SK-N-SH (cell line): ENCODE measurements at regions not wholly inside any gene's neighbourhood (a gene's known extent, or its start where the extent isn't known, plus 50 kb on each side); places are given as distances from the start of the nearest gene placed in this dataset.

Experiments used
- CTCF ChIA-PET: fragments of 300-600, 350-600 bp; formaldehyde crosslinking; extraction: SDS; loops from one replicate; lab custom pipeline; 2021; lab: Yijun Ruan, JAX
- POLR2A ChIA-PET: fragments of 350-600 bp; sonication (Branson Sonifier 250); formaldehyde crosslinking; extraction: SDS; loops from one replicate; lab custom pipeline; 2020; ENCODE audit warnings: antibody characterized with exemption, inconsistent platforms; lab: Yijun Ruan, JAX
- DNase-seq: peaks from one replicate; pipeline ENCODE4 v3.0.0; 2012
- H2AFZ ChIP-seq: fragments of 200-600 bp; sonication (generic); 2 replicates; pipeline ENCODE4 v1.8.1; 2016; ENCODE audit warnings: antibody characterized with exemption, mild to moderate bottlenecking, low read depth
- H3F3A ChIP-seq: fragments of 200-600 bp; sonication (generic); replicated peaks from 2 replicates; pipeline ENCODE3; 2016; ENCODE audit warnings: antibody characterized with exemption, mild to moderate bottlenecking; ENCODE audit not compliant: insufficient read depth
- H3K27ac ChIP-seq, 2 experiments: fragments of 200-500 bp in 1 of 2; fragments of 200-600 bp in 1 of 2; sonication (Bioruptor generic) in 1 of 2; sonication (generic), shearing (Covaris generic) in 1 of 2; 2 replicates each; pipeline versions ENCODE4 v1.5.1 to v1.6.1; 2014 to 2016; ENCODE audit warnings: low read depth in 2 of 2, inconsistent platforms in 1 of 2, low read length in 1 of 2, mild to moderate bottlenecking in 1 of 2, mixed read lengths in 1 of 2
- H3K27me3 ChIP-seq: fragments of 200-600 bp; sonication (generic), shearing (Covaris generic); 2 replicates; pipeline ENCODE4 v1.6.1; 2016; ENCODE audit warnings: mixed run types; ENCODE audit not compliant: insufficient read depth
- H3K36me3 ChIP-seq, 2 experiments: fragments of 200-500 bp in 1 of 2; fragments of 200-600 bp in 1 of 2; sonication (Bioruptor generic) in 1 of 2; sonication (generic) in 1 of 2; replicated peaks in 1 of 2; 2 replicates each; pipeline versions ENCODE3 to v1.5.1; 2014 to 2016; ENCODE audit warnings: low read length in 1 of 2, mild to moderate bottlenecking in 1 of 2; ENCODE audit not compliant: insufficient read depth in 2 of 2, control insufficient read depth in 1 of 2
- H3K4me1 ChIP-seq, 2 experiments: fragments of 200-500 bp in 1 of 2; fragments of 200-600 bp in 1 of 2; sonication (Bioruptor generic) in 1 of 2; sonication (generic), shearing (Covaris generic) in 1 of 2; 2 replicates each; pipeline versions ENCODE4 v1.5.1 to v1.6.1; 2014 to 2016; ENCODE audit warnings: low read depth in 1 of 2, low read length in 1 of 2, mixed run types in 1 of 2; ENCODE audit not compliant: insufficient read depth in 2 of 2, control insufficient read depth in 1 of 2
- H3K4me2 ChIP-seq: fragments of 200-600 bp; sonication (generic), shearing (Covaris generic); 2 replicates; pipeline ENCODE4 v1.6.1; 2017; ENCODE audit warnings: mixed run types
- H3K4me3 ChIP-seq, 2 experiments: fragments of 200-500 bp in 1 of 2; fragments of 200-600 bp in 1 of 2; sonication (Bioruptor generic) in 1 of 2; sonication (generic), shearing (Covaris generic) in 1 of 2; 2 replicates each; pipeline versions ENCODE4 v1.5.1 to v1.8.1; 2014 to 2016; ENCODE audit warnings: low read depth in 2 of 2, inconsistent platforms in 1 of 2, low read length in 1 of 2, mild to moderate bottlenecking in 1 of 2, mixed read lengths in 1 of 2, moderate library complexity in 1 of 2
- H3K79me2 ChIP-seq: fragments of 200-600 bp; sonication (generic); 2 replicates; pipeline ENCODE4 v1.8.1; 2017; ENCODE audit warnings: mild to moderate bottlenecking; ENCODE audit not compliant: insufficient read depth
- H3K9ac ChIP-seq: fragments of 200-600 bp; sonication (generic); 2 replicates; pipeline ENCODE4 v1.6.1; 2017; ENCODE audit warnings: mixed run types
- H3K9me2 ChIP-seq: fragments of 200-600 bp; sonication (generic); 2 replicates; pipeline ENCODE4 v1.6.1; 2017; ENCODE audit warnings: mixed run types
- H3K9me3 ChIP-seq: fragments of 200-600 bp; sonication (generic); 2 replicates; pipeline ENCODE4 v1.6.1; 2017; ENCODE audit warnings: mixed run types, mild to moderate bottlenecking, moderate library complexity
- H4K20me1 ChIP-seq: fragments of 200-600 bp; sonication (generic); 2 replicates; pipeline ENCODE4 v1.6.1; 2017; ENCODE audit warnings: mild to moderate bottlenecking, mixed run types; ENCODE audit not compliant: insufficient read depth
- ELF1 ChIP-seq: IDR thresholded peaks from 2 replicates; pipeline ENCODE4 v1.4.0; 2012
- EP300 ChIP-seq, 2 experiments: IDR thresholded peaks; 2 replicates each; pipeline versions ENCODE4 v1.4.0 to v1.6.1; 2012; ENCODE audit warnings: borderline replicate concordance in 1 of 2, low read depth in 1 of 2, low read length in 1 of 2
- EZH2phosphoT487 ChIP-seq: fragments of 200-600 bp; sonication (generic); IDR thresholded peaks from 2 replicates; pipeline ENCODE4 v1.6.1; 2017; ENCODE audit warnings: low read depth, mixed run types, mild to moderate bottlenecking, antibody characterized with exemption, moderate library complexity, borderline replicate concordance
- FOXJ3 ChIP-seq: sonication (generic); formaldehyde crosslinking; IDR thresholded peaks from 2 replicates; pipeline ENCODE4 v1.5.1; 2020; ENCODE audit warnings: mild to moderate bottlenecking, missing genetic modification reagents
- FOXM1 ChIP-seq: IDR thresholded peaks from 2 replicates; pipeline ENCODE4 v1.4.0; 2012; ENCODE audit warnings: low read depth, mild to moderate bottlenecking
- GATA2 ChIP-seq: sonication (generic); formaldehyde crosslinking; IDR thresholded peaks from 2 replicates; pipeline ENCODE4 v1.5.0; 2020; ENCODE audit warnings: mild to moderate bottlenecking, missing genetic modification reagents
- IRF3 ChIP-seq: fragments of 150-350 bp; IDR thresholded peaks from 2 replicates; pipeline ENCODE4 v1.6.1; 2016; ENCODE audit warnings: mild to moderate bottlenecking, low read depth, low read length
- MEF2A ChIP-seq: IDR thresholded peaks from 2 replicates; pipeline ENCODE4 v1.4.0; 2012; ENCODE audit warnings: low read depth, borderline replicate concordance
- NFIC ChIP-seq: IDR thresholded peaks from 2 replicates; pipeline ENCODE4 v1.4.0; 2012; ENCODE audit warnings: borderline replicate concordance
- RFX5 ChIP-seq: IDR thresholded peaks from 2 replicates; pipeline ENCODE4 v1.6.1; 2012; ENCODE audit warnings: mild to moderate bottlenecking, improper control_type of control experiment, low read length
- SIN3A ChIP-seq: IDR thresholded peaks from 2 replicates; pipeline ENCODE4 v1.6.1; 2012; ENCODE audit warnings: low read depth, mild to moderate bottlenecking, low read length, moderate library complexity, borderline replicate concordance
- TEAD4 ChIP-seq: IDR thresholded peaks from 2 replicates; pipeline ENCODE4 v1.4.0; 2012; ENCODE audit warnings: mild to moderate bottlenecking, borderline replicate concordance; ENCODE audit not compliant: insufficient read depth
- ZBTB33 ChIP-seq: IDR thresholded peaks from 2 replicates; pipeline ENCODE4 v1.4.0; 2012; ENCODE audit warnings: low read depth, borderline replicate concordance
- WGBS: methylation state at CpG from one replicate; pipeline ENCODE4 v1.1.6; 2017; ENCODE audit warnings: low lambda C conversion rate; 5-methylcytosine and 5-hydroxymethylcytosine counted together
- TF ChIP-seq, protein P1 (sequence below): IDR thresholded peaks from 2 replicates; pipeline ENCODE4 v1.6.1; 2012; ENCODE audit warnings: mild to moderate bottlenecking, low read depth, low read length, moderate library complexity
- TF ChIP-seq, protein P2 (sequence below): IDR thresholded peaks from 2 replicates; pipeline ENCODE4; 2012

- Histone ChIP-seq H3K27ac (no peak overlapping the region), H3K4me3 (no peak overlapping the region), H2AFZ (no peak overlapping the region), H3F3A (no peaks in the 10 kb centered on the region), H3K9ac (no peak overlapping the region)
- DNase-seq: no peak
- no peak for TF ChIP-seq EZH2phosphoT487
- no peak for TF ChIP-seq SIN3A
- TF ChIP-seq RFX5: no peak
- no peak for TF ChIP-seq IRF3
- TF ChIP-seq, all 33 proteins: peak for 0
- no peaks in the 10 kb centered on the region for H3K36me3 ChIP-seq
- H3K79me2 ChIP-seq: no peaks in the 10 kb centered on the region
- no peaks in the 10 kb centered on the region for H3K9me3 ChIP-seq
- H3K9me2 ChIP-seq: no peaks in the 10 kb centered on the region
- 21% methylated on average over 3 of the region's 3 CpGs for WGBS
- H3K4me1 ChIP-seq: no peaks in the 10 kb centered on the region
- CTCF ChIA-PET: interaction anchor here (0.7 to 3.1 kb wide), 3 partner anchors 12 to 579 kb away, joined by 3 to 11 read pairs (median 3); no protein-coding TSS in a partner anchor
- H4K20me1 ChIP-seq: no peaks in the 10 kb centered on the region
- no peak overlapping the region for H3K4me2 ChIP-seq
- POLR2A ChIA-PET: no interaction called here
- H3K27me3 ChIP-seq: no peaks in the 10 kb centered on the region
Measured at GRCh38 chr11:82216927-82217570, 516.6 kb downstream of the FAM181B start.

- H3K9ac ChIP-seq: no peak overlapping the region
- H3K9me2 ChIP-seq: no peaks in the 10 kb centered on the region
- no peak overlapping the region for H2AFZ ChIP-seq
- no peaks in the 10 kb centered on the region for H3K36me3 ChIP-seq
- ChIA-PET CTCF (interaction anchor here (0.6 to 1.3 kb wide), 2 partner anchors 18 to 136 kb away, joined by 3 read pairs; no protein-coding TSS in a partner anchor), POLR2A (no interaction called here)
- WGBS: 30% methylated on average over 1 of the region's 1 CpG
- no peaks in the 10 kb centered on the region for H4K20me1 ChIP-seq
- no peaks in the 10 kb centered on the region for H3F3A ChIP-seq
- no peaks in the 10 kb centered on the region for H3K4me1 ChIP-seq
- H3K27me3 ChIP-seq: no peaks in the 10 kb centered on the region
- H3K4me2 ChIP-seq: no peak overlapping the region
- no peak overlapping the region for H3K4me3 ChIP-seq
- H3K27ac ChIP-seq: no peak overlapping the region
- no peaks in the 10 kb centered on the region for H3K9me3 ChIP-seq
- no peaks in the 10 kb centered on the region for H3K79me2 ChIP-seq
- DNase-seq: no peak
- TF ChIP-seq, protein P1, sequence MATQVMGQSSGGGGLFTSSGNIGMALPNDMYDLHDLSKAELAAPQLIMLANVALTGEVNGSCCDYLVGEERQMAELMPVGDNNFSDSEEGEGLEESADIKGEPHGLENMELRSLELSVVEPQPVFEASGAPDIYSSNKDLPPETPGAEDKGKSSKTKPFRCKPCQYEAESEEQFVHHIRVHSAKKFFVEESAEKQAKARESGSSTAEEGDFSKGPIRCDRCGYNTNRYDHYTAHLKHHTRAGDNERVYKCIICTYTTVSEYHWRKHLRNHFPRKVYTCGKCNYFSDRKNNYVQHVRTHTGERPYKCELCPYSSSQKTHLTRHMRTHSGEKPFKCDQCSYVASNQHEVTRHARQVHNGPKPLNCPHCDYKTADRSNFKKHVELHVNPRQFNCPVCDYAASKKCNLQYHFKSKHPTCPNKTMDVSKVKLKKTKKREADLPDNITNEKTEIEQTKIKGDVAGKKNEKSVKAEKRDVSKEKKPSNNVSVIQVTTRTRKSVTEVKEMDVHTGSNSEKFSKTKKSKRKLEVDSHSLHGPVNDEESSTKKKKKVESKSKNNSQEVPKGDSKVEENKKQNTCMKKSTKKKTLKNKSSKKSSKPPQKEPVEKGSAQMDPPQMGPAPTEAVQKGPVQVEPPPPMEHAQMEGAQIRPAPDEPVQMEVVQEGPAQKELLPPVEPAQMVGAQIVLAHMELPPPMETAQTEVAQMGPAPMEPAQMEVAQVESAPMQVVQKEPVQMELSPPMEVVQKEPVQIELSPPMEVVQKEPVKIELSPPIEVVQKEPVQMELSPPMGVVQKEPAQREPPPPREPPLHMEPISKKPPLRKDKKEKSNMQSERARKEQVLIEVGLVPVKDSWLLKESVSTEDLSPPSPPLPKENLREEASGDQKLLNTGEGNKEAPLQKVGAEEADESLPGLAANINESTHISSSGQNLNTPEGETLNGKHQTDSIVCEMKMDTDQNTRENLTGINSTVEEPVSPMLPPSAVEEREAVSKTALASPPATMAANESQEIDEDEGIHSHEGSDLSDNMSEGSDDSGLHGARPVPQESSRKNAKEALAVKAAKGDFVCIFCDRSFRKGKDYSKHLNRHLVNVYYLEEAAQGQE: no peak
- TF ChIP-seq IRF3 (no peak), MEF2A (no peak), ELF1 (no peak), ZBTB33 (no peak), EZH2phosphoT487 (no peak), EP300 (IDR thresholded peaks at IDR 0.05; ENCODE audit: borderline replicate concordance in 1 of 2, low read depth in 1 of 2, low read length in 1 of 2) (no peak), NFIC (no peak), FOXM1 (no peak), SIN3A (no peak), TEAD4 (no peak), FOXJ3 (CRISPR knock-in tag) (no peak), GATA2 (CRISPR knock-in tag) (no peak)
- TF ChIP-seq, protein P2, sequence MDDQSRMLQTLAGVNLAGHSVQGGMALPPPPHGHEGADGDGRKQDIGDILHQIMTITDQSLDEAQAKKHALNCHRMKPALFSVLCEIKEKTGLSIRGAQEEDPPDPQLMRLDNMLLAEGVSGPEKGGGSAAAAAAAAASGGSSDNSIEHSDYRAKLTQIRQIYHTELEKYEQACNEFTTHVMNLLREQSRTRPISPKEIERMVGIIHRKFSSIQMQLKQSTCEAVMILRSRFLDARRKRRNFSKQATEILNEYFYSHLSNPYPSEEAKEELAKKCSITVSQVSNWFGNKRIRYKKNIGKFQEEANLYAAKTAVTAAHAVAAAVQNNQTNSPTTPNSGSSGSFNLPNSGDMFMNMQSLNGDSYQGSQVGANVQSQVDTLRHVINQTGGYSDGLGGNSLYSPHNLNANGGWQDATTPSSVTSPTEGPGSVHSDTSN: no peak
Measured at GRCh38 chr11:82210011-82210410, 523.7 kb downstream of the FAM181B start.
